DMS53 (cell line): ENCODE measurements at regions not wholly inside any gene's neighbourhood (a gene's known extent, or its start where the extent isn't known, plus 50 kb on each side); places are given as distances from the start of the nearest gene placed in this dataset.

Source experiments
- DNase-seq: peaks from one replicate; lab custom pipeline; 2025; lab: John Stamatoyannopoulos, UW

- DNase-seq = peak; percentile 82
These were observed 288.3 kb upstream of the CDH18 start for GRCh38 chr5:20276061-20276958.

GRCh38 chr5:20266066-20266465 lies 278.1 kb upstream of the CDH18 start:
- no peak for DNase-seq

GRCh38 chr5:20262896-20263295 lies 274.9 kb upstream of the CDH18 start:
- DNase-seq = no peak

- DNase-seq = no peak
These were observed 266.7 kb upstream of the CDH18 start for GRCh38 chr5:20254748-20255147.

- no peak for DNase-seq
These were observed 260.1 kb upstream of the CDH18 start for GRCh38 chr5:20248118-20248517.

- no peak for DNase-seq
These were observed 257.5 kb upstream of the CDH18 start for GRCh38 chr5:20245432-20245974.

GRCh38 chr5:20241351-20241750 lies 253.4 kb upstream of the CDH18 start:
- no peak for DNase-seq

GRCh38 chr5:20231040-20231439 lies 243.0 kb upstream of the CDH18 start:
- DNase-seq = peak; percentile 15

- no peak for DNase-seq
These were observed 242.0 kb upstream of the CDH18 start for GRCh38 chr5:20230010-20230409.

- DNase-seq = no peak
These were observed 241.5 kb upstream of the CDH18 start for GRCh38 chr5:20229303-20230005.

- DNase-seq = peak; percentile 73
These were observed 237.0 kb upstream of the CDH18 start for GRCh38 chr5:20224966-20225365.

GRCh38 chr5:20224046-20224445 lies 236.0 kb upstream of the CDH18 start:
- DNase-seq = no peak

GRCh38 chr5:20223451-20223850 lies 235.5 kb upstream of the CDH18 start:
- DNase-seq = no peak

GRCh38 chr5:20215257-20215656 lies 227.3 kb upstream of the CDH18 start:
- DNase-seq = no peak

GRCh38 chr5:20213803-20214202 lies 225.8 kb upstream of the CDH18 start:
- no peak for DNase-seq

- no peak for DNase-seq
These were observed 224.7 kb upstream of the CDH18 start for GRCh38 chr5:20212701-20213100.

- peak; percentile 25 for DNase-seq
These were observed 178.5 kb upstream of the CDH18 start for GRCh38 chr5:20166456-20166855.

GRCh38 chr5:20158006-20158405 lies 170.0 kb upstream of the CDH18 start:
- no peak for DNase-seq

GRCh38 chr5:20157089-20157488 lies 169.1 kb upstream of the CDH18 start:
- DNase-seq = no peak

- no peak for DNase-seq
These were observed 157.2 kb upstream of the CDH18 start for GRCh38 chr5:20145240-20145639.

GRCh38 chr5:20129501-20129900 lies 141.5 kb upstream of the CDH18 start:
- no peak for DNase-seq

GRCh38 chr5:20128343-20128742 lies 140.3 kb upstream of the CDH18 start:
- DNase-seq = no peak

- peak; percentile 40 for DNase-seq
These were observed 126.5 kb upstream of the CDH18 start for GRCh38 chr5:20114526-20114925.
